ENCODE measurements at regions not wholly inside any gene's neighbourhood (a gene's known extent, or its start where the extent isn't known, plus 50 kb on each side); places are given as distances from the start of the nearest gene placed in this dataset.

DNA sequence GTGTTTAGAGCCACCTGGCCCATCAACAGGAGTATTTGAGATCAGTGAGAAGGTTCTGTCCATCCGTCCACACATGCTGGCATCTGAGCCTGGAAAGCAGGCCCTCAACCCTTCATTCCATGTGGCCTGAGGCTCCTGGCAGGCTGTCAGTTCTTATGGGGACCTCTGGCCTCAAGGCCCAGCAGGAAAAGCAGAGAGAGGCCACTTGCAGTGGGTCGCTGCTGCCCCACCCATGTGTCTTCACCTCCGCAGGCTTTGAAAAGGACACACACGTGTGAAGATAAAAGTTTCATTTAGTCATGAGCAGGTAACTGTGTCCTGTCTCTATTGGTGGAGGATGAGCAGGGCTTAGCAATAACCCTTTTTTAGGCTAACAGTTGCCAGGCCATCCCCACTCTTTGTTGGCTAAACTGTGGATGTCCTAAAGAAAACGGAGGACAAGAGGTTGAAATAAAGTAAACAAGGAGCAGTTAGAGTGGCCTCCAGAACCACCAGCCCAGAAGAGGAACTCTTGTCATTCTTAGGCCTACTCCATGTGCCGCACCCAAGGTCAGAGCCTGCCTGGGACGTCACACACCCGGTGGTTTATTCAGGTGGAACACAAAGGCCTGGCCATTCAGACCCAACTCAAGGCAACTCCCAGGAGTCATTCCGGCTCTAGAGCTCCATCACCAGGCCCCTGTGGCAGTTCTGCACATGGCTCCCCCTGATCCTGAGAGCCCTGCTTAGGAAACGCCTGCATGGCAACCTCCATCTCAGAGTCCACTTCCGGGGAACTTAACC lies 143.4 kb upstream of the CST7 start:
- H3K4me3 ChIP-seq (ENCODE audit: low read depth, low read length), result no peak overlapping the region
- TF ChIP-seq CTCF (IDR thresholded peaks at IDR 0.05; ENCODE audit: low read depth, low read length, missing control alignments), result no peak
- DNase-seq (ENCODE audit: low read depth), result no peak

DNA sequence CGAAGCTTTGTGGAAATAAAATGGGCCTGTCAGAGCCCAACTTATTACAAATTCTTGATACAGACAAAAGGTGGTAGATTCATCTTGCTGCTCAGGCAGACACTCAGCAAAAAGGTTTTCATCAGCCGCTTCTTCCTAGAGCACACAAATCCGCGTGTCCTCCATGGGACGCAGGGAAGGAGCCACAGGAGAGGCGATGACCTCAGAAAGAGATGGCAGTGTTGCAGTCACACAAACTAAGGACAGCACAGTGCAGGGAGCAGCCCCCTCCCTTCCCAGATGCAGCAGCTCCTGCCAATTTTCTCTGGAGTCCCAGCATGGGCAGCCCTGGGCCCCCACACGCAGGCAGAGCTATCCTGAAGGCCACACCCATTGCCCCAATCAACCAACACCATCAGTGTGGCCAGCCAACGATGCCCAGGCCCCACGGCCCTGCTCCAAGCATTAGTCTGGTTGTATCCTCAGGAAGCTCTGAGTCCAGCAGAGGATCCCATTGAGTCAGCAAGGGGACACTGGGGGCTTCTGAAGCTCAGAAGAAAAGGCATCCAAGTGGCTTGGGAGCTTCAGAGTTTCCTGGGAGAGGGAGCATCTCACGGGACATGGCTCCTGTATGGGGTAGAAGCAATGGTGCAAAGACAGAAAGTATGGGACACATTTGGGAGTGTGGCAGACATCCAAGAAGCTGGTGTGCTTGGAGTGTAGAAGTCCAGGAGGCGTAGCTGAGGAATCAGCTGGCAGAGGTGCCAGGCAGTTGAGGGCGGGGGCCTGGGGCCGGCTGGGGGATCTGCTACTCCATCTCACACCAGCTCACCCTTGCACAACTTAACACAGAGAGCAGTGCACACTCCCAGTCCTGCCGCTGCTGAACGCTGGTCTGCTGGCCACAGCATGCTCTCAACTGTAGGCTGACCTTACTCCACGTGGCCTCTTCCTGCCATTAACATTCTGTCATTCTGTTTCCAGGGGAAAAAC lies 142.1 kb upstream of the CST7 start:
- H3K4me3 ChIP-seq (ENCODE audit: low read depth, low read length), result no peak overlapping the region
- no peak for DNase-seq (ENCODE audit: low read depth)
- no peak for TF ChIP-seq CTCF (IDR thresholded peaks at IDR 0.05; ENCODE audit: low read depth, low read length, missing control alignments)

DNA sequence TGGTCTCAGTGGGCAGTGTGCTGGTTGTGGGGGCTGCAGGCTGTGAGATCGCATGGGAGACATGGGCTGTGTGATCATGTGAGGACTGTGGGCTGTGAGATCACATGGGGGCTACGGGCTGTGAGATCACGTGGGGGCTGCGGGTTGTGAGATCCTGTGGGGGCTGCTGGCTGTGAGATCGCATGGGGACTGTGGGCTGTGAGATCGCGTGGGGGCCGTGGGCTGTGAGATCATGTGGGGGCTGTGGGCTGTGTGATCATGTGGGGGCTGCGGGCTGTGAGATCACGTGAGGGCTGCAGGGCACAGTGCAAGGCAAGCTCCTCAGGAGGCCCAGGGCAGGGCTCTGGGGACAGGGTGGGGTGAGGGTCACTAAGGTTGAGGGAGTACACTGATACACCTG lies 140.5 kb upstream of the CST7 start:
- TF ChIP-seq CTCF (IDR thresholded peaks at IDR 0.05; ENCODE audit: low read depth, low read length, missing control alignments), result no peak
- no peak overlapping the region for H3K4me3 ChIP-seq (ENCODE audit: low read depth, low read length)
- DNase-seq (ENCODE audit: low read depth), result no peak

DNA sequence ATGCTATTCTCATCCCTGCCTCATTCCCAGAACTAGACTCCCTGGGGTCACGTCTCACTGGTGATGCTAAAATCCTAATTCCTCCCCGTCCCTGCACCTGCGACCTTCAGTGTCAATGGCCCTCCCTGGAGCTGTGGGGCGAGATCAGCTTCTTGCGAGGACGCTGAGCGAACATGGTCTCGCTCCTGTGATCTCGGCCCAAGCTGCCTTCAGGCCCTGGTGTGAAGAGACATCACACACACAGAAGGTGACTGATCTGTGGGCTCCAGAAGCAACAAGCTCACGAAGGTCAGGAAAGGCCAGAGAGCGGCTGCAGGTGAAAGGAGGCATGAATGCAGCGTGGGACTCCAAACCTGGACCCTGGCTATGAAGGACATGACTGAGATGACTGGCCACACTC lies 139.5 kb upstream of the CST7 start:
- no peak for DNase-seq (ENCODE audit: low read depth)
- H3K4me3 ChIP-seq (ENCODE audit: low read depth, low read length), result no peak overlapping the region
- TF ChIP-seq CTCF (IDR thresholded peaks at IDR 0.05; ENCODE audit: low read depth, low read length, missing control alignments), result no peak

- TF ChIP-seq CTCF (IDR thresholded peaks at IDR 0.05; ENCODE audit: low read depth, low read length, missing control alignments), result no peak
Measured at GRCh38 chr20:24810676-24811407, 138.2 kb upstream of the CST7 start.

DNA sequence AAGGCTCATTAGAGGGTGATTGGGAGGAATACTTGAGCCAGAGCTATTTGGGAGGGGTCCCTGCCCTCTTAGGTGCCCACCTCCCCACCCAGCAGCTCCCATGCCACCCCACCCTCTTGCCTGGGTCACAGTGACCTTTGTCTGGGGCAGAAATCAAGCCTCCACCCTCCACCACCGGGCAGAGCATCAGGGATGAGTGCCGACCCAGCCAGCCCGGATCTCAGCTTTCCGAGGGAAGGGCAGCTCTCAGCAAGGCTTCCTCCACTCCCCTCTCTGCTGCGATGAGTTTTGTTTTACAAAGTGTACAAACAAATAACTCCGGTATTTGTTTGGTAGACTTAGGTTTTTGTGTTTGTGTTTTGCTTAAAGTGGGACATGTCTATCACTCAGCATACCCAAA lies 136.7 kb upstream of the CST7 start:
- no peak for TF ChIP-seq CTCF (IDR thresholded peaks at IDR 0.05; ENCODE audit: low read depth, low read length, missing control alignments)
- no peak for DNase-seq (ENCODE audit: low read depth)
- H3K4me3 ChIP-seq (ENCODE audit: low read depth, low read length), result no peak overlapping the region

More at GRCh38 chr20:24810676-24811407, 138.2 kb upstream of the CST7 start:
- no peak for DNase-seq (ENCODE audit: low read depth)
- H3K4me3 ChIP-seq (ENCODE audit: low read depth, low read length), result no peak overlapping the region

All from GM12864 (cell line).